Mammary epithelial cell (primary cell): ENCODE measurements at regions not wholly inside any gene's neighbourhood (a gene's known extent, or its start where the extent isn't known, plus 50 kb on each side); places are given as distances from the start of the nearest gene placed in this dataset.

Experiments
- CTCF ChIP-seq, 2 donors: IDR thresholded peaks in 1 of 2; conservative IDR thresholded peaks in 1 of 2; 2 replicates each; pipeline ENCODE4 v1.5.1; 2011 to 2012; ENCODE audit warnings: inconsistent platforms in 2 of 2, low read length in 2 of 2, mild to moderate bottlenecking in 2 of 2, control low read depth in 1 of 2, low read depth in 1 of 2; ENCODE audit not compliant: insufficient read depth in 1 of 2; ENCODE audit errors: extremely low read depth in 1 of 2
- EZH2 ChIP-seq: IDR thresholded peaks from 2 replicates; pipeline ENCODE4 v1.6.1; 2012; ENCODE audit warnings: low read length, inconsistent platforms, borderline replicate concordance

GRCh38 chr12:105671720-105672119 is 341.2 kb downstream of the C12orf75 start:
- TF ChIP-seq CTCF (conservative IDR thresholded peaks at IDR 0.05 in 1 of 2, IDR thresholded peaks at IDR 0.05 in 1 of 2; ENCODE audit: extremely low read depth in 1 of 2, insufficient read depth in 1 of 2, low read depth in 1 of 2, low read length in 2 of 2) = no peak
- no peak for TF ChIP-seq EZH2
